Mesenchymal stem cell (in vitro differentiated cells and primary cell): ENCODE measurements at regions not wholly inside any gene's neighbourhood (a gene's known extent, or its start where the extent isn't known, plus 50 kb on each side); places are given as distances from the start of the nearest gene placed in this dataset.
A peak's percentile ranks its signal among the peaks of the same experiment; 100 is the strongest.

Source experiments
- DNase-seq: peaks from one replicate; pipeline ENCODE4 v3.0.0-alpha.2; 2013
- H2AFZ ChIP-seq: one replicate; pipeline ENCODE4 v1.6.1; 2013; ENCODE audit warnings: low read depth, mild to moderate bottlenecking, control low read depth, inconsistent platforms, low read length, moderate library complexity
- H2AK5ac ChIP-seq: 2 replicates; pipeline ENCODE4 v1.6.1; 2013; ENCODE audit warnings: low read length, moderate library complexity, mild to moderate bottlenecking, inconsistent platforms; ENCODE audit not compliant: severe bottlenecking
- H2BK120ac ChIP-seq: one replicate; pipeline ENCODE4 v1.6.1; 2013; ENCODE audit warnings: low read depth, mild to moderate bottlenecking, inconsistent platforms, low read length, moderate library complexity
- H2BK12ac ChIP-seq, 2 experiments: one replicate each; pipeline ENCODE4 v1.6.1; 2013; ENCODE audit warnings: inconsistent platforms in 2 of 2, low read length in 2 of 2, mild to moderate bottlenecking in 2 of 2, moderate library complexity in 2 of 2, control low read depth in 1 of 2
- H2BK15ac ChIP-seq: one replicate; pipeline ENCODE4 v1.6.1; 2013; ENCODE audit warnings: mild to moderate bottlenecking, low read depth, inconsistent platforms; ENCODE audit not compliant: poor library complexity, severe bottlenecking
- H2BK5ac ChIP-seq: 2 replicates; pipeline ENCODE4 v1.6.1; 2013; ENCODE audit warnings: low read depth, mild to moderate bottlenecking, low read length, control low read depth, inconsistent platforms; ENCODE audit not compliant: poor library complexity, severe bottlenecking
- H3K14ac ChIP-seq, 2 experiments: one replicate each; pipeline ENCODE4 v1.6.1; 2013; ENCODE audit warnings: inconsistent platforms in 2 of 2, low read length in 2 of 2, control low read depth in 1 of 2, mild to moderate bottlenecking in 1 of 2, moderate library complexity in 1 of 2
- H3K18ac ChIP-seq, 2 experiments: one replicate each; pipeline ENCODE4 v1.6.1; 2013; ENCODE audit warnings: inconsistent platforms in 2 of 2, low read length in 2 of 2, control low read depth in 1 of 2, low read depth in 1 of 2, mild to moderate bottlenecking in 1 of 2
- H3K23ac ChIP-seq, 2 experiments: one replicate each; pipeline ENCODE4 v1.6.1; 2013; ENCODE audit warnings: inconsistent platforms in 2 of 2, low read length in 2 of 2, mild to moderate bottlenecking in 2 of 2, moderate library complexity in 2 of 2, control low read depth in 1 of 2
- H3K27ac ChIP-seq: 2 replicates; pipeline ENCODE4 v1.5.1; 2013; ENCODE audit warnings: mild to moderate bottlenecking, moderate library complexity, low read length, control low read depth, inconsistent platforms; ENCODE audit not compliant: poor library complexity, severe bottlenecking
- H3K27me3 ChIP-seq, 2 experiments: 2 replicates each; pipeline versions ENCODE4 v1.6.1 to v1.7.0; 2013; ENCODE audit warnings: low read length in 2 of 2, mild to moderate bottlenecking in 2 of 2, moderate library complexity in 2 of 2, control low read depth in 1 of 2, inconsistent platforms in 1 of 2; ENCODE audit not compliant: control insufficient read depth in 1 of 2, insufficient read depth in 1 of 2
- H3K36me3 ChIP-seq, 2 experiments: 2 replicates each; pipeline versions ENCODE4 v1.6.1 to v1.7.0; 2013; ENCODE audit warnings: low read length in 2 of 2, control low read depth in 1 of 2, inconsistent platforms in 1 of 2, low read depth in 1 of 2, mild to moderate bottlenecking in 1 of 2; ENCODE audit not compliant: insufficient read depth in 2 of 2, control insufficient read depth in 1 of 2
- H3K4ac ChIP-seq, 2 experiments: one replicate each; pipeline ENCODE4 v1.6.1; 2013; ENCODE audit warnings: inconsistent platforms in 2 of 2, low read length in 2 of 2, mild to moderate bottlenecking in 2 of 2, moderate library complexity in 2 of 2, control low read depth in 1 of 2, low read depth in 1 of 2
- H3K4me1 ChIP-seq: 2 replicates; pipeline ENCODE4 v1.6.1; 2013; ENCODE audit warnings: low read depth, low read length, control low read depth; ENCODE audit not compliant: control insufficient read depth, insufficient read depth
- H3K4me2 ChIP-seq: 2 replicates; pipeline ENCODE4 v1.6.1; 2013; ENCODE audit warnings: low read length, mild to moderate bottlenecking, inconsistent platforms; ENCODE audit not compliant: poor library complexity, severe bottlenecking
- H3K4me3 ChIP-seq, 2 experiments: 2 replicates each; pipeline versions ENCODE4 v1.5.1 to v1.7.0; 2013; ENCODE audit warnings: low read length in 2 of 2, mild to moderate bottlenecking in 2 of 2, control low read depth in 1 of 2, low read depth in 1 of 2; ENCODE audit not compliant: insufficient read depth in 1 of 2
- H3K79me1 ChIP-seq: replicated peaks from 2 replicates; pipeline ENCODE4 v1.6.1; 2013; ENCODE audit warnings: mild to moderate bottlenecking, control low read depth, low read length, inconsistent platforms; ENCODE audit not compliant: poor library complexity, severe bottlenecking
- H3K9ac ChIP-seq: 2 replicates; pipeline ENCODE4 v1.7.0; 2013; ENCODE audit warnings: mild to moderate bottlenecking, low read length, moderate library complexity
- H3K9me3 ChIP-seq: 2 replicates; pipeline ENCODE4 v1.7.0; 2013; ENCODE audit warnings: mild to moderate bottlenecking, low read length; ENCODE audit not compliant: control insufficient read depth
- H4K8ac ChIP-seq: one replicate; pipeline ENCODE4 v1.6.1; 2013; ENCODE audit warnings: inconsistent platforms, mild to moderate bottlenecking, low read length, moderate library complexity
- H4K91ac ChIP-seq: one replicate; pipeline ENCODE4 v1.6.1; 2013; ENCODE audit warnings: mild to moderate bottlenecking, low read length, inconsistent platforms
- WGBS: methylation state at CpG from one replicate; pipeline ENCODE4 v1.1.7; 2013; ENCODE audit warnings: mixed read lengths; 5-methylcytosine and 5-hydroxymethylcytosine counted together

DNA sequence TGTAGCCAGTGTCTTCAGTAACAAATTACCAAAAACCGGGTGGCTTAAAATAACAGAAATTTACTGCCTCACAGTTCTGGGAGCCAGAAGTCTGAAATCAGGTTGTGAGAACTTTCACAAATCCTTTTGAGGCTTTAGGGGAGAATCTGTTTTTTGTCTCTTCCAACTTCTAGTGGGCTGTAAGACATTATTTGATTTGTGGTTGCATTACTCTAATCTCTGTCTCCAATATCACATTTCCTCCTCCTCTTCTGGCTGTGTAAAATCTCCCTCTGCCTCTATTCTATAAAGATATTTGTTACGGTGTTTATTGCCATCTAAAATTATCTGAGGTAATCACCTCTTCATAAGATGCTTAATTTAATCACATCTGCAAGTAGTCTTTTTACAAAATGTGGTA lies 1039.6 kb upstream of the LRRN3 start:
- no peak overlapping the region for H3K18ac ChIP-seq
- 85% methylated on average over 1 of the region's 2 CpGs for WGBS
- H3K14ac ChIP-seq: no peak overlapping the region
- H4K91ac ChIP-seq: no peak overlapping the region
- no peak for DNase-seq
- no peak overlapping the region for H2AFZ ChIP-seq
- H3K27me3 ChIP-seq: no peaks in the 10 kb centered on the region
- no peak overlapping the region for H2AK5ac ChIP-seq
- no peak overlapping the region for H3K9ac ChIP-seq
- H3K4me1 ChIP-seq: no peaks in the 10 kb centered on the region
- H3K27ac ChIP-seq: no peak overlapping the region
- H3K4me3 ChIP-seq: no peak overlapping the region
- no peak overlapping the region for H2BK12ac ChIP-seq
- H2BK120ac ChIP-seq: no peak overlapping the region
- H4K8ac ChIP-seq: no peak overlapping the region
- no peak overlapping the region for H2BK15ac ChIP-seq
- H3K9me3 ChIP-seq: peaks cover 11% of the 10 kb centered on the region
- H2BK5ac ChIP-seq: no peak overlapping the region
- H3K23ac ChIP-seq: no peak overlapping the region
- H3K36me3 ChIP-seq: no peaks in the 10 kb centered on the region
- no peak overlapping the region for H3K4me2 ChIP-seq
- H3K79me1 ChIP-seq: no peaks in the 10 kb centered on the region
- no peak overlapping the region for H3K4ac ChIP-seq

DNA sequence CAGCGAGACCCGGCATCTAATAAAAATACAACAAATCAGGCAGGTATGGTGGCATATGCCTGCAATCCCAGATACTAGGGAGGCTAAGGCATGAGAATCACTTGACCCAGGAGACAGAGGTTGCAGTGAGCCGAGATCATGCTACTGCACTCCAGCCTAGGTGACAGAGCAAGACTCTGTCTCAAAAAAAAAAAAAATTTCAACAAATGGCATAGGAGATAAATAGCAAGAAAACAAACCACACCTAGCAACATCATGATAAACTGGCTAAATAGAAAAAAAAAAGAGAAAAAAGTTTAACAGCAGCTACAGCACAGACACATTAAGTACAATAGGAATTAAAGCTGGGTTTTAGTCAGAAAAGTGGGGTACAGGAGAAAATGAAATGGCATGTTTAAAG lies 1034.6 kb upstream of the LRRN3 start:
- H3K9me3 ChIP-seq: peaks cover 7% of the 10 kb centered on the region
- no peak overlapping the region for H2AFZ ChIP-seq
- H2BK5ac ChIP-seq: no peak overlapping the region
- H3K36me3 ChIP-seq: no peaks in the 10 kb centered on the region
- peak overlapping the region in 1 of 2 experiments; percentile 28 for H3K14ac ChIP-seq
- no peak overlapping the region for H4K91ac ChIP-seq
- no peaks in the 10 kb centered on the region for H3K79me1 ChIP-seq
- no peak overlapping the region for H3K27ac ChIP-seq
- H3K4me2 ChIP-seq: no peak overlapping the region
- H3K4me3 ChIP-seq: no peak overlapping the region
- no peak for DNase-seq
- no peak overlapping the region for H3K18ac ChIP-seq
- H2BK15ac ChIP-seq: no peak overlapping the region
- no peak overlapping the region for H4K8ac ChIP-seq
- no peak overlapping the region for H2BK120ac ChIP-seq
- no peaks in the 10 kb centered on the region for H3K4me1 ChIP-seq
- no peak overlapping the region for H2AK5ac ChIP-seq
- no peak overlapping the region for H3K9ac ChIP-seq
- H3K4ac ChIP-seq: no peak overlapping the region
- no peaks in the 10 kb centered on the region for H3K27me3 ChIP-seq
- H3K23ac ChIP-seq: no peak overlapping the region
- 89% methylated on average over 3 of the region's 3 CpGs for WGBS
- no peak overlapping the region for H2BK12ac ChIP-seq

DNA sequence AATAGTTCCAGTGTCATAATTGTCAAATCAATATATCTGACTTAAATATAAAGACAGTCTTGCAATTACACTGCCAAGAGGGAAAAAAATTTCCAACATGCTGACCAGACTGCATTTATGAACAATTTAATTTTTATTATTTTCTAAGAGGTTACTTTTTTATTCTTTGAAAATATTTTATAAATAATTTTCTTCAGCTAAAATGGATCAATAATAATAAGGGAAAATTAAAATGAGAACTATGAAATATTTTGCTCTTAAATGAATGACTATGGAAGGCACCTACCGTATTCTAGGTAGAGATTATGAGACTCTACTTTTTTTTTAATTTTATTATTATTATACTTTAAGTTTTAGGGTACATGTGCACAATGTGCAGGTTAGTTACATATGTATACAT lies 1032.5 kb upstream of the LRRN3 start:
- H2BK12ac ChIP-seq: no peak overlapping the region
- H3K9me3 ChIP-seq: peaks cover 7% of the 10 kb centered on the region
- H2AFZ ChIP-seq: no peak overlapping the region
- no peaks in the 10 kb centered on the region for H3K36me3 ChIP-seq
- no peak for DNase-seq
- H3K79me1 ChIP-seq: no peaks in the 10 kb centered on the region
- H2BK120ac ChIP-seq: no peak overlapping the region
- no peak overlapping the region for H3K23ac ChIP-seq
- no peak overlapping the region for H2BK15ac ChIP-seq
- no peak overlapping the region for H2BK5ac ChIP-seq
- no peak overlapping the region for H2AK5ac ChIP-seq
- no peak overlapping the region for H3K27ac ChIP-seq
- WGBS: no CpG with 5 or more reads among the region's 1 CpG
- no peak overlapping the region for H3K4ac ChIP-seq
- H4K91ac ChIP-seq: no peak overlapping the region
- no peak overlapping the region for H3K14ac ChIP-seq
- H3K4me3 ChIP-seq: no peak overlapping the region
- H4K8ac ChIP-seq: no peak overlapping the region
- no peaks in the 10 kb centered on the region for H3K4me1 ChIP-seq
- H3K4me2 ChIP-seq: no peak overlapping the region
- no peaks in the 10 kb centered on the region for H3K27me3 ChIP-seq
- H3K9ac ChIP-seq: no peak overlapping the region
- H3K18ac ChIP-seq: no peak overlapping the region

DNA sequence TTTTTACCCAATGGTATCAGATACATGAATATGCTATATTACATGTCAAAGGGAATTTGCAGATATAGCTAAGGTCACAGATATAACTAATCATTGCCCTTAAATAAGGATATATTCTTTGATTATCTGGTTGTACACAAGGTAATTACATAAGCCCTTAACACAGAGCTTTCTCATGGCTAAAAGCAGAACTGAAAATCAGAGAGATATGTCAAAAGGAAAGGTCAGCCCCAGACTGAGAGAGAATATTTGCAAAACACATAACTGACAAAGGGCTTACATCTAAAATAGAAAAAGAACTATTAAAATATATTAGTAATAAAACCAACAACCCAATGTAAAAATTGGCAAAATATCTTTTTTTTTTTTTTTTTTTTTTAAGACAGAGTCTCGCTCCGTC lies 1029.5 kb upstream of the LRRN3 start:
- Histone ChIP-seq H2BK5ac (no peak overlapping the region), H3K14ac (no peak overlapping the region), H3K4me1 (no peaks in the 10 kb centered on the region), H3K27me3 (no peaks in the 10 kb centered on the region), H3K9ac (no peak overlapping the region), H3K4me3 (no peak overlapping the region), H2AFZ (no peak overlapping the region), H3K4me2 (no peak overlapping the region), H3K23ac (no peak overlapping the region), H3K9me3 (no peaks in the 10 kb centered on the region), H2BK120ac (no peak overlapping the region), H2AK5ac (no peak overlapping the region), H3K4ac (no peak overlapping the region), H3K18ac (no peak overlapping the region), H3K79me1 (no peaks in the 10 kb centered on the region), H3K36me3 (no peaks in the 10 kb centered on the region), H4K91ac (no peak overlapping the region), H4K8ac (no peak overlapping the region), H2BK15ac (no peak overlapping the region), H3K27ac (no peak overlapping the region), H2BK12ac (no peak overlapping the region)
- 94% methylated on average over 2 of the region's 2 CpGs for WGBS
- DNase-seq: no peak
